Neural cell (in vitro differentiated cells): ENCODE measurements at regions not wholly inside any gene's neighbourhood (a gene's known extent, or its start where the extent isn't known, plus 50 kb on each side); places are given as distances from the start of the nearest gene placed in this dataset.

ENCODE experiments used
- H2AFZ ChIP-seq: fragments of 200-600, 300-800 bp; sonication (generic), shearing (Covaris generic); 2 replicates; pipeline ENCODE4 v1.6.0; 2014; ENCODE audit warnings: low read depth, mild to moderate bottlenecking, antibody characterized with exemption, low read length, moderate library complexity
- H3F3A ChIP-seq: fragments of 200-600 bp; shearing (Covaris generic); 2 replicates; pipeline ENCODE4 v1.6.1; 2016; ENCODE audit warnings: mild to moderate bottlenecking, moderate library complexity, mixed read lengths, antibody characterized with exemption, low read length; ENCODE audit not compliant: insufficient read depth, poor library complexity, severe bottlenecking
- H3K27ac ChIP-seq: fragments of 200-600, 300-800 bp; sonication (generic), shearing (Covaris generic); 2 replicates; pipeline ENCODE4 v1.5.1; 2014; ENCODE audit warnings: mild to moderate bottlenecking, low read length, moderate library complexity
- H3K27me3 ChIP-seq: fragments of 300-800, 200-600 bp; sonication (generic), shearing (Covaris generic); 2 replicates; pipeline ENCODE4 v1.6.0; 2014; ENCODE audit warnings: mild to moderate bottlenecking, low read depth, low read length, moderate library complexity; ENCODE audit not compliant: insufficient read depth
- H3K36me3 ChIP-seq: fragments of 300-800, 200-600 bp; sonication (generic), shearing (Covaris generic); 2 replicates; pipeline ENCODE4 v1.5.1; 2014; ENCODE audit warnings: mild to moderate bottlenecking, antibody characterized with exemption, low read length, moderate library complexity; ENCODE audit not compliant: insufficient read depth
- H3K4me2 ChIP-seq: fragments of 300-800, 200-600 bp; sonication (generic), shearing (Covaris generic); 2 replicates; pipeline ENCODE4 v1.6.0; 2014; ENCODE audit warnings: mild to moderate bottlenecking, low read length
- H3K4me3 ChIP-seq: fragments of 300-800, 200-600 bp; sonication (generic), shearing (Covaris generic); 2 replicates; pipeline ENCODE4 v1.5.1; 2014; ENCODE audit warnings: mild to moderate bottlenecking, low read length, moderate library complexity
- H3K79me2 ChIP-seq: fragments of 200-600 bp; shearing (Covaris generic); replicated peaks from 2 replicates; pipeline ENCODE4 v1.6.0; 2014; ENCODE audit warnings: mild to moderate bottlenecking, low read length, moderate library complexity; ENCODE audit not compliant: insufficient read depth
- H3K9ac ChIP-seq: fragments of 300-800, 200-600 bp; sonication (generic), shearing (Covaris generic); 2 replicates; pipeline ENCODE4 v1.6.1; 2016; ENCODE audit warnings: mild to moderate bottlenecking, low read length, mixed read lengths
- H3K9me2 ChIP-seq: fragments of 200-600 bp; shearing (Covaris generic); 2 replicates; pipeline ENCODE4 v1.6.1; 2016; ENCODE audit warnings: mild to moderate bottlenecking, low read length, mixed read lengths; ENCODE audit not compliant: insufficient read depth
- H3K9me3 ChIP-seq: fragments of 200-600, 300-800 bp; sonication (generic), shearing (Covaris generic); 2 replicates; pipeline ENCODE4 v1.6.1; 2016; ENCODE audit warnings: mild to moderate bottlenecking, mixed run types, low read length, moderate library complexity, mixed read lengths
- H4K20me1 ChIP-seq: fragments of 200-600 bp; shearing (Covaris generic); 2 replicates; pipeline ENCODE4 v1.6.1; 2016; ENCODE audit warnings: mild to moderate bottlenecking, mixed run types; ENCODE audit not compliant: insufficient read depth
- CTCF ChIP-seq: fragments of 450-650 bp; IDR thresholded peaks from 2 replicates; pipeline ENCODE4 v1.5.1; 2014; ENCODE audit warnings: antibody characterized with exemption, mild to moderate bottlenecking, moderate library complexity; ENCODE audit not compliant: poor library complexity, severe bottlenecking
- EP300 ChIP-seq: fragments of 450-650 bp; conservative IDR thresholded peaks from 2 replicates; pipeline ENCODE4 v1.6.1; 2014; ENCODE audit warnings: antibody characterized with exemption, mild to moderate bottlenecking, moderate library complexity; ENCODE audit not compliant: poor library complexity, severe bottlenecking
- EZH2 ChIP-seq: fragments of 200-600, 300-800 bp; shearing (Covaris generic), sonication (generic); IDR thresholded peaks from 2 replicates; pipeline ENCODE4 v1.6.1; 2014; ENCODE audit warnings: antibody characterized with exemption, low read length, borderline replicate concordance, mild to moderate bottlenecking; ENCODE audit not compliant: insufficient read depth, poor library complexity, severe bottlenecking
- MXI1 ChIP-seq: fragments of 450-650 bp; conservative IDR thresholded peaks from 2 replicates; pipeline ENCODE4 v1.6.1; 2014; ENCODE audit warnings: antibody characterized with exemption, mild to moderate bottlenecking; ENCODE audit not compliant: poor library complexity, severe bottlenecking
- POLR2AphosphoS5 ChIP-seq: IDR thresholded peaks from 2 replicates; pipeline ENCODE4 v1.6.1; 2012
- REST ChIP-seq: IDR thresholded peaks from 2 replicates; pipeline ENCODE4 v1.6.1; 2012; ENCODE audit warnings: borderline replicate concordance
- SMC3 ChIP-seq: fragments of 450-650 bp; conservative IDR thresholded peaks from 2 replicates; pipeline ENCODE4 v1.6.1; 2014; ENCODE audit warnings: antibody characterized with exemption, mild to moderate bottlenecking, moderate library complexity; ENCODE audit not compliant: poor library complexity
- TAF1 ChIP-seq: IDR thresholded peaks from 2 replicates; pipeline ENCODE4 v1.6.1; 2012; ENCODE audit warnings: low read depth

GRCh38 chr2:226554701-226555100 is 244.9 kb downstream of the IRS1 start:
- Histone ChIP-seq H2AFZ (no peak overlapping the region), H3F3A (no peaks in the 10 kb centered on the region), H4K20me1 (no peaks in the 10 kb centered on the region), H3K27me3 (no peaks in the 10 kb centered on the region), H3K27ac (no peak overlapping the region), H3K9ac (no peak overlapping the region), H3K79me2 (no peaks in the 10 kb centered on the region), H3K36me3 (no peaks in the 10 kb centered on the region), H3K4me3 (no peak overlapping the region), H3K4me2 (no peak overlapping the region), H3K9me3 (no peaks in the 10 kb centered on the region), H3K9me2 (no peaks in the 10 kb centered on the region)
- TF ChIP-seq TAF1, result no peak
- TF ChIP-seq EP300, result no peak
- no peak for TF ChIP-seq EZH2
- no peak for TF ChIP-seq SMC3
- no peak for TF ChIP-seq MXI1
- TF ChIP-seq POLR2AphosphoS5, result no peak
- TF ChIP-seq REST, result no peak

- H3K9ac ChIP-seq, result no peak overlapping the region
- no peaks in the 10 kb centered on the region for H3K9me3 ChIP-seq
- H4K20me1 ChIP-seq, result no peaks in the 10 kb centered on the region
- no peak overlapping the region for H3K27ac ChIP-seq
- no peak overlapping the region for H3K4me2 ChIP-seq
- no peaks in the 10 kb centered on the region for H3K9me2 ChIP-seq
- TF ChIP-seq MXI1, result no peak
- TF ChIP-seq CTCF, result no peak
- TF ChIP-seq SMC3, result no peak
- TF ChIP-seq REST, result no peak
- no peaks in the 10 kb centered on the region for H3K36me3 ChIP-seq
- H3K27me3 ChIP-seq, result no peaks in the 10 kb centered on the region
- no peak overlapping the region for H2AFZ ChIP-seq
- no peaks in the 10 kb centered on the region for H3K79me2 ChIP-seq
- no peak overlapping the region for H3K4me3 ChIP-seq
- no peaks in the 10 kb centered on the region for H3F3A ChIP-seq
These were observed 246.3 kb downstream of the IRS1 start for GRCh38 chr2:226553333-226553732.
